ENCODE measurements at regions not wholly inside any gene's neighbourhood (a gene's known extent, or its start where the extent isn't known, plus 50 kb on each side); places are given as distances from the start of the nearest gene placed in this dataset.

GRCh38 chr16:48960830-48961229 is 320.8 kb downstream of the CBLN1 start:
- TF ChIP-seq CTCF (IDR thresholded peaks at IDR 0.05; ENCODE audit: poor library complexity, severe bottlenecking): no peak
- no peak for DNase-seq (ENCODE audit: low spot score)

GRCh38 chr16:48959747-48960146 is 321.9 kb downstream of the CBLN1 start:
- no peak for DNase-seq (ENCODE audit: low spot score)
- ATAC-seq (ENCODE audit: low read depth): no peak
- no peak for TF ChIP-seq CTCF (IDR thresholded peaks at IDR 0.05; ENCODE audit: poor library complexity, severe bottlenecking)
- no peak overlapping the region for H3K4me3 ChIP-seq (ENCODE audit: severe bottlenecking)
- no peaks in the 10 kb centered on the region for H3K27me3 ChIP-seq (ENCODE audit: insufficient read depth, poor library complexity, severe bottlenecking)
- H3K9me3 ChIP-seq (ENCODE audit: severe bottlenecking): no peaks in the 10 kb centered on the region
- peaks cover 43% of the 10 kb centered on the region for H3K4me1 ChIP-seq (ENCODE audit: insufficient read depth, poor library complexity, severe bottlenecking)
- H3K27ac ChIP-seq (ENCODE audit: poor library complexity, severe bottlenecking): no peak overlapping the region
- no peaks in the 10 kb centered on the region for H3K36me3 ChIP-seq (ENCODE audit: low read depth)

More at GRCh38 chr16:48960830-48961229, 320.8 kb downstream of the CBLN1 start:
- no peak for ATAC-seq (ENCODE audit: low read depth)
- Histone ChIP-seq H3K4me3 (ENCODE audit: severe bottlenecking) (no peak overlapping the region), H3K4me1 (ENCODE audit: insufficient read depth, poor library complexity, severe bottlenecking) (peaks cover 54% of the 10 kb centered on the region), H3K36me3 (ENCODE audit: low read depth) (no peaks in the 10 kb centered on the region), H3K27ac (ENCODE audit: poor library complexity, severe bottlenecking) (peak overlapping the region; percentile 98), H3K27me3 (ENCODE audit: insufficient read depth, poor library complexity, severe bottlenecking) (no peaks in the 10 kb centered on the region), H3K9me3 (ENCODE audit: severe bottlenecking) (no peaks in the 10 kb centered on the region)

GRCh38 chr16:48959204-48959603 is 322.4 kb downstream of the CBLN1 start:
- no peak for TF ChIP-seq CTCF (IDR thresholded peaks at IDR 0.05; ENCODE audit: poor library complexity, severe bottlenecking)
- ATAC-seq (ENCODE audit: low read depth): no peak
- peaks cover 39% of the 10 kb centered on the region for H3K4me1 ChIP-seq (ENCODE audit: insufficient read depth, poor library complexity, severe bottlenecking)
- H3K36me3 ChIP-seq (ENCODE audit: low read depth): no peaks in the 10 kb centered on the region
- no peaks in the 10 kb centered on the region for H3K27me3 ChIP-seq (ENCODE audit: insufficient read depth, poor library complexity, severe bottlenecking)
- no peak for DNase-seq (ENCODE audit: low spot score)
- no peak overlapping the region for H3K4me3 ChIP-seq (ENCODE audit: severe bottlenecking)
- H3K27ac ChIP-seq (ENCODE audit: poor library complexity, severe bottlenecking): no peak overlapping the region
- H3K9me3 ChIP-seq (ENCODE audit: severe bottlenecking): no peaks in the 10 kb centered on the region

GRCh38 chr16:48958681-48959080 is 323.0 kb downstream of the CBLN1 start:
- Histone ChIP-seq H3K36me3 (ENCODE audit: low read depth) (no peaks in the 10 kb centered on the region), H3K4me1 (ENCODE audit: insufficient read depth, poor library complexity, severe bottlenecking) (peaks cover 35% of the 10 kb centered on the region), H3K27me3 (ENCODE audit: insufficient read depth, poor library complexity, severe bottlenecking) (no peaks in the 10 kb centered on the region), H3K4me3 (ENCODE audit: severe bottlenecking) (no peak overlapping the region), H3K27ac (ENCODE audit: poor library complexity, severe bottlenecking) (no peak overlapping the region), H3K9me3 (ENCODE audit: severe bottlenecking) (no peaks in the 10 kb centered on the region)
- TF ChIP-seq CTCF (IDR thresholded peaks at IDR 0.05; ENCODE audit: poor library complexity, severe bottlenecking): no peak
- DNase-seq (ENCODE audit: low spot score) (no peak), ATAC-seq (ENCODE audit: low read depth) (no peak)

- ATAC-seq (ENCODE audit: low read depth) (no peak), DNase-seq (ENCODE audit: low spot score) (no peak)
- no peak overlapping the region for H3K27ac ChIP-seq (ENCODE audit: poor library complexity, severe bottlenecking)
- no peaks in the 10 kb centered on the region for H3K27me3 ChIP-seq (ENCODE audit: insufficient read depth, poor library complexity, severe bottlenecking)
- no peak overlapping the region for H3K4me3 ChIP-seq (ENCODE audit: severe bottlenecking)
- TF ChIP-seq CTCF (IDR thresholded peaks at IDR 0.05; ENCODE audit: poor library complexity, severe bottlenecking): no peak
- no peaks in the 10 kb centered on the region for H3K9me3 ChIP-seq (ENCODE audit: severe bottlenecking)
- H3K4me1 ChIP-seq (ENCODE audit: insufficient read depth, poor library complexity, severe bottlenecking): peaks cover 14% of the 10 kb centered on the region
- H3K36me3 ChIP-seq (ENCODE audit: low read depth): no peaks in the 10 kb centered on the region
These were observed 325.0 kb downstream of the CBLN1 start for GRCh38 chr16:48956620-48957019.

Data from RWPE2 (cell line).